WTC11 (cell line): ENCODE measurements at regions not wholly inside any gene's neighbourhood (a gene's known extent, or its start where the extent isn't known, plus 50 kb on each side); places are given as distances from the start of the nearest gene placed in this dataset.

Experiments
- ATAC-seq: fragments of 200-7000 bp; cut with Tn5 transposase; 2 replicates; pipeline ENCODE4 v1.10.0; 2021; ENCODE audit warnings: mild to moderate bottlenecking, moderate library complexity
- CTCF ChIA-PET: fragments of 300-600 bp; sonication (Branson Sonifier 250); formaldehyde crosslinking; loops from one replicate; lab custom pipeline; 2021; ENCODE audit warnings: antibody characterized with exemption; lab: Charles Lee
- POLR2A ChIA-PET: fragments of 350-600 bp; sonication (Branson Sonifier 250); formaldehyde crosslinking; loops from one replicate; lab custom pipeline; 2021; ENCODE audit warnings: antibody characterized with exemption; lab: Charles Lee
- DNase-seq: peaks from one replicate; pipeline ENCODE4 v3.0.0; 2021; ENCODE audit warnings: low spot score
- H3K27ac Mint-ChIP-seq: 2 replicates; pipeline ENCODE4 v1.8.0; 2021; ENCODE audit warnings: mixed read lengths
- H3K27me3 Mint-ChIP-seq: 2 replicates; pipeline ENCODE4 v1.8.0; 2021; ENCODE audit warnings: low read depth, mild to moderate bottlenecking, moderate library complexity, mixed read lengths
- H3K36me3 Mint-ChIP-seq: 2 replicates; pipeline ENCODE4 v1.8.0; 2021; ENCODE audit warnings: mixed read lengths
- H3K4me1 Mint-ChIP-seq: 2 replicates; pipeline ENCODE4 v1.8.0; 2022; ENCODE audit warnings: mixed read lengths
- H3K4me3 Mint-ChIP-seq: 2 replicates; pipeline ENCODE4 v1.8.0; 2021; ENCODE audit warnings: mild to moderate bottlenecking, moderate library complexity, mixed read lengths
- H3K9me3 Mint-ChIP-seq: 2 replicates; pipeline ENCODE4 v1.8.0; 2021; ENCODE audit warnings: mixed read lengths
- CBFB ChIP-seq: sonication (generic); formaldehyde crosslinking; IDR thresholded peaks from 2 replicates; pipeline ENCODE4 v1.8.1; 2022; ENCODE audit warnings: mild to moderate bottlenecking, low read depth, missing genetic modification reagents
- CREM ChIP-seq: sonication (generic); formaldehyde crosslinking; IDR thresholded peaks from 2 replicates; pipeline ENCODE4 v1.8.1; 2022; ENCODE audit warnings: mild to moderate bottlenecking, missing genetic modification reagents, moderate library complexity
- ESRRA ChIP-seq: sonication (generic); formaldehyde crosslinking; IDR thresholded peaks from 2 replicates; pipeline ENCODE4 v1.8.1; 2022; ENCODE audit warnings: mild to moderate bottlenecking, missing genetic modification reagents, borderline replicate concordance
- IRF2 ChIP-seq: sonication (generic); formaldehyde crosslinking; IDR thresholded peaks from 2 replicates; pipeline ENCODE4 v1.8.0; 2022; ENCODE audit warnings: low read depth, missing genetic modification reagents, borderline replicate concordance
- NR2C2 ChIP-seq: sonication (generic); formaldehyde crosslinking; IDR thresholded peaks from 2 replicates; pipeline ENCODE4 v1.8.0; 2022; ENCODE audit warnings: mild to moderate bottlenecking, missing genetic modification reagents
- OVOL2 ChIP-seq: fragments of 250-450 bp; sonication (Bioruptor Pico); IDR thresholded peaks from 2 replicates; pipeline ENCODE4 v1.9.0; 2021; ENCODE audit warnings: mild to moderate bottlenecking, borderline replicate concordance
- TEAD4 ChIP-seq: sonication (generic); formaldehyde crosslinking; IDR thresholded peaks from 2 replicates; pipeline ENCODE4 v1.8.0; 2022; ENCODE audit warnings: mild to moderate bottlenecking, missing genetic modification reagents
- ZNF232 ChIP-seq: sonication (generic); formaldehyde crosslinking; IDR thresholded peaks from 2 replicates; pipeline ENCODE4 v1.8.0; 2022; ENCODE audit warnings: mild to moderate bottlenecking, missing genetic modification reagents
- TF ChIP-seq, protein P1 (sequence below): fragments of 250-450 bp; sonication (Bioruptor Pico); IDR thresholded peaks from 2 replicates; pipeline ENCODE4 v1.8.0; 2021; ENCODE audit warnings: mild to moderate bottlenecking
- TF ChIP-seq, protein P2 (sequence below): fragments of 250-450 bp; sonication (Bioruptor Pico); IDR thresholded peaks from 2 replicates; pipeline ENCODE4 v1.9.0; 2021; ENCODE audit warnings: mild to moderate bottlenecking, borderline replicate concordance
- TF ChIP-seq, protein P3 (sequence below): fragments of 250-450 bp; sonication (Bioruptor Pico); conservative IDR thresholded peaks from 2 replicates; pipeline ENCODE4 v1.9.0; 2021; ENCODE audit warnings: mild to moderate bottlenecking
- TF ChIP-seq, protein P4 (sequence below): sonication (generic); formaldehyde crosslinking; IDR thresholded peaks from 2 replicates; pipeline ENCODE4 v1.8.0; 2022; ENCODE audit warnings: missing genetic modification reagents
- TF ChIP-seq, protein P5 (sequence below): sonication (generic); formaldehyde crosslinking; IDR thresholded peaks from 2 replicates; pipeline ENCODE4 v1.8.0; 2023; ENCODE audit warnings: missing genetic modification reagents, mild to moderate bottlenecking, borderline replicate concordance
- TF ChIP-seq, protein P6 (sequence below): sonication (generic); formaldehyde crosslinking; IDR thresholded peaks from 2 replicates; pipeline ENCODE4 v1.8.1; 2023; ENCODE audit warnings: mild to moderate bottlenecking, missing genetic modification reagents, borderline replicate concordance
- TF ChIP-seq, protein P7 (sequence below): fragments of 250-450 bp; sonication (Bioruptor Pico); IDR thresholded peaks from 2 replicates; pipeline ENCODE4 v1.9.0; 2021; ENCODE audit warnings: moderate library complexity, mild to moderate bottlenecking, inconsistent platforms, borderline replicate concordance

DNA sequence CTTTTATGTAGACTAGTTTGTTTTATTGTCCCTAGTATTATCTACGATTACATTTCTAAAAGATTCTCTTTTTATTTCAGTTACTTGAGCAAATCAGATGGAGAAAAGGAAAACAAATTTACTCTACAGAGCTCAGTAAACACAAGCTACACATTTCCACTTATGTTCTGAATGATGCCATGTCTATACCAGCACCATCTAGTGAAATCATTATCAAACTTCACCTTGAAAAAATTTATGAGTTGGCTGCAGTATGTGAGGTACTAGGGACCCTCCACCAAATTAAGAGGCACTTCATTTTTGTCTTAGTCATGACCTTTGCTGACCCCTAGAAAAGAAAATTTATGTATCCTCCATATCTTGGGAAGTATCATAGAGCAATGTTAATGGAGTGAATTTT is 827.4 kb downstream of the SI start (continued):
- TF ChIP-seq, protein P1, sequence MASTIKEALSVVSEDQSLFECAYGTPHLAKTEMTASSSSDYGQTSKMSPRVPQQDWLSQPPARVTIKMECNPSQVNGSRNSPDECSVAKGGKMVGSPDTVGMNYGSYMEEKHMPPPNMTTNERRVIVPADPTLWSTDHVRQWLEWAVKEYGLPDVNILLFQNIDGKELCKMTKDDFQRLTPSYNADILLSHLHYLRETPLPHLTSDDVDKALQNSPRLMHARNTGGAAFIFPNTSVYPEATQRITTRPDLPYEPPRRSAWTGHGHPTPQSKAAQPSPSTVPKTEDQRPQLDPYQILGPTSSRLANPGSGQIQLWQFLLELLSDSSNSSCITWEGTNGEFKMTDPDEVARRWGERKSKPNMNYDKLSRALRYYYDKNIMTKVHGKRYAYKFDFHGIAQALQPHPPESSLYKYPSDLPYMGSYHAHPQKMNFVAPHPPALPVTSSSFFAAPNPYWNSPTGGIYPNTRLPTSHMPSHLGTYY: no peak
- TF ChIP-seq TEAD4 (CRISPR knock-in tag) (no peak), CREM (no peak), ESRRA (CRISPR knock-in tag) (no peak), CBFB (CRISPR knock-in tag) (no peak), ZNF232 (CRISPR knock-in tag) (no peak), OVOL2 (CRISPR knock-in tag) (no peak)
- TF ChIP-seq, protein P2, sequence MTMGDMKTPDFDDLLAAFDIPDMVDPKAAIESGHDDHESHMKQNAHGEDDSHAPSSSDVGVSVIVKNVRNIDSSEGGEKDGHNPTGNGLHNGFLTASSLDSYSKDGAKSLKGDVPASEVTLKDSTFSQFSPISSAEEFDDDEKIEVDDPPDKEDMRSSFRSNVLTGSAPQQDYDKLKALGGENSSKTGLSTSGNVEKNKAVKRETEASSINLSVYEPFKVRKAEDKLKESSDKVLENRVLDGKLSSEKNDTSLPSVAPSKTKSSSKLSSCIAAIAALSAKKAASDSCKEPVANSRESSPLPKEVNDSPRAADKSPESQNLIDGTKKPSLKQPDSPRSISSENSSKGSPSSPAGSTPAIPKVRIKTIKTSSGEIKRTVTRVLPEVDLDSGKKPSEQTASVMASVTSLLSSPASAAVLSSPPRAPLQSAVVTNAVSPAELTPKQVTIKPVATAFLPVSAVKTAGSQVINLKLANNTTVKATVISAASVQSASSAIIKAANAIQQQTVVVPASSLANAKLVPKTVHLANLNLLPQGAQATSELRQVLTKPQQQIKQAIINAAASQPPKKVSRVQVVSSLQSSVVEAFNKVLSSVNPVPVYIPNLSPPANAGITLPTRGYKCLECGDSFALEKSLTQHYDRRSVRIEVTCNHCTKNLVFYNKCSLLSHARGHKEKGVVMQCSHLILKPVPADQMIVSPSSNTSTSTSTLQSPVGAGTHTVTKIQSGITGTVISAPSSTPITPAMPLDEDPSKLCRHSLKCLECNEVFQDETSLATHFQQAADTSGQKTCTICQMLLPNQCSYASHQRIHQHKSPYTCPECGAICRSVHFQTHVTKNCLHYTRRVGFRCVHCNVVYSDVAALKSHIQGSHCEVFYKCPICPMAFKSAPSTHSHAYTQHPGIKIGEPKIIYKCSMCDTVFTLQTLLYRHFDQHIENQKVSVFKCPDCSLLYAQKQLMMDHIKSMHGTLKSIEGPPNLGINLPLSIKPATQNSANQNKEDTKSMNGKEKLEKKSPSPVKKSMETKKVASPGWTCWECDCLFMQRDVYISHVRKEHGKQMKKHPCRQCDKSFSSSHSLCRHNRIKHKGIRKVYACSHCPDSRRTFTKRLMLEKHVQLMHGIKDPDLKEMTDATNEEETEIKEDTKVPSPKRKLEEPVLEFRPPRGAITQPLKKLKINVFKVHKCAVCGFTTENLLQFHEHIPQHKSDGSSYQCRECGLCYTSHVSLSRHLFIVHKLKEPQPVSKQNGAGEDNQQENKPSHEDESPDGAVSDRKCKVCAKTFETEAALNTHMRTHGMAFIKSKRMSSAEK (CRISPR knock-in tag): no peak

DNA sequence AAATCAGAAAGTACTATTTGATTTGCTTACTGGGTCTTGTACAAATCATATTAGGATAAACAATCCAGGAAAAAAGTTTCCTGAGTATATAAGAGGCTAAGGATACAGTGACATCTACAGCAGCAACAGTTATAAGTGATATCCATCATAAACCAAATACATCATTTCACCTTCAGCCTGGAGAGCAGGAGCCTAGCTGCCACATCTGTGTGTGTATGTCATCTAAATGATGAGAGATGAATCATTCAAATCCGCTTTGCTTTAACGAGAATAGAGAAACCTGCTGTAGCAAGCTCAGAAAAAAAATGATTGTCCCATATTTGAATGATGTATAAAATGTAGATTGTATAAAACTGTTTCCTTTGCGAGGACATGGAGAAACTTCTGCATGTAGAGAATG is 841.4 kb downstream of the SI start:
- CTCF ChIA-PET: no interaction called here
- POLR2A ChIA-PET: no interaction called here
- Mint-ChIP-seq H3K4me1 (no peaks in the 10 kb centered on the region), H3K27ac (no peak overlapping the region), H3K4me3 (no peak overlapping the region), H3K27me3 (no peaks in the 10 kb centered on the region), H3K36me3 (no peaks in the 10 kb centered on the region), H3K9me3 (no peaks in the 10 kb centered on the region)
- no peak for DNase-seq
- no peak for ATAC-seq
- TF ChIP-seq, protein P3, sequence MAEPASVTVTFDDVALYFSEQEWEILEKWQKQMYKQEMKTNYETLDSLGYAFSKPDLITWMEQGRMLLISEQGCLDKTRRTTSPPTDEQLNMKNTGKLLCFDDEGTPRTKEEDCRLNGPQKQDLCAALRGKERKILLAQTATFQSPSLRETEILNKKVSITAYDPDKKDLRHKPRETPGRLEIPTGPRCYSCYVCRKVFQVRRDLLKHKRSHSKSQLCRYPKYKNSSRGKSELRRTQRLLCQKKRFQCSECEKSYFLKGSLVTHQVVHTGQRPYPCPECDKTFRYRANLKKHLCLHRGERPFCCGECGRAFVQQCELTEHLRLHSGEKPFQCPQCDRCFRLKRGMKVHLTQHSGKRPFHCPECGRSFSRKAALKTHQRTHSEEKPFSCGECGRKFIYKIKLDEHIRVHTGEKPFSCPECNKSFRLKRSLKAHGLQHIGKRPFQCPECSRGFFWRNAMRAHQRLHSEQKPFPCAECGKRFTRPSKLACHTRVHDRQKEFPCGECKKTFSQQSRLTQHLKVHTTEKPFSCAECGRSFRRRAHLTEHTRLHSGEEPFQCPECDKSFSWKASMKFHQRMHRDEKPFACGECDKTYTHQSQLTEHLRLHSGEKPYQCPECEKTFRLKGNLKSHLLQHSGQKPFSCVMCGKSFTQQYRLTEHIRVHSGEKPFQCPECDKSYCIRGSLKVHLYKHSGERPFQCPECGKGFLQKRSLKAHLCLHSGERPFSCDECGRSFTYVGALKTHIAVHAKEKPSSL (CRISPR knock-in tag): no peak
- TF ChIP-seq, protein P4, sequence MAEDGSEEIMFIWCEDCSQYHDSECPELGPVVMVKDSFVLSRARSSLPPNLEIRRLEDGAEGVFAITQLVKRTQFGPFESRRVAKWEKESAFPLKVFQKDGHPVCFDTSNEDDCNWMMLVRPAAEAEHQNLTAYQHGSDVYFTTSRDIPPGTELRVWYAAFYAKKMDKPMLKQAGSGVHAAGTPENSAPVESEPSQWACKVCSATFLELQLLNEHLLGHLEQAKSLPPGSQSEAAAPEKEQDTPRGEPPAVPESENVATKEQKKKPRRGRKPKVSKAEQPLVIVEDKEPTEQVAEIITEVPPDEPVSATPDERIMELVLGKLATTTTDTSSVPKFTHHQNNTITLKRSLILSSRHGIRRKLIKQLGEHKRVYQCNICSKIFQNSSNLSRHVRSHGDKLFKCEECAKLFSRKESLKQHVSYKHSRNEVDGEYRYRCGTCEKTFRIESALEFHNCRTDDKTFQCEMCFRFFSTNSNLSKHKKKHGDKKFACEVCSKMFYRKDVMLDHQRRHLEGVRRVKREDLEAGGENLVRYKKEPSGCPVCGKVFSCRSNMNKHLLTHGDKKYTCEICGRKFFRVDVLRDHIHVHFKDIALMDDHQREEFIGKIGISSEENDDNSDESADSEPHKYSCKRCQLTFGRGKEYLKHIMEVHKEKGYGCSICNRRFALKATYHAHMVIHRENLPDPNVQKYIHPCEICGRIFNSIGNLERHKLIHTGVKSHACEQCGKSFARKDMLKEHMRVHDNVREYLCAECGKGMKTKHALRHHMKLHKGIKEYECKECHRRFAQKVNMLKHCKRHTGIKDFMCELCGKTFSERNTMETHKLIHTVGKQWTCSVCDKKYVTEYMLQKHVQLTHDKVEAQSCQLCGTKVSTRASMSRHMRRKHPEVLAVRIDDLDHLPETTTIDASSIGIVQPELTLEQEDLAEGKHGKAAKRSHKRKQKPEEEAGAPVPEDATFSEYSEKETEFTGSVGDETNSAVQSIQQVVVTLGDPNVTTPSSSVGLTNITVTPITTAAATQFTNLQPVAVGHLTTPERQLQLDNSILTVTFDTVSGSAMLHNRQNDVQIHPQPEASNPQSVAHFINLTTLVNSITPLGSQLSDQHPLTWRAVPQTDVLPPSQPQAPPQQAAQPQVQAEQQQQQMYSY (CRISPR knock-in tag): no peak
- TF ChIP-seq, protein P5, sequence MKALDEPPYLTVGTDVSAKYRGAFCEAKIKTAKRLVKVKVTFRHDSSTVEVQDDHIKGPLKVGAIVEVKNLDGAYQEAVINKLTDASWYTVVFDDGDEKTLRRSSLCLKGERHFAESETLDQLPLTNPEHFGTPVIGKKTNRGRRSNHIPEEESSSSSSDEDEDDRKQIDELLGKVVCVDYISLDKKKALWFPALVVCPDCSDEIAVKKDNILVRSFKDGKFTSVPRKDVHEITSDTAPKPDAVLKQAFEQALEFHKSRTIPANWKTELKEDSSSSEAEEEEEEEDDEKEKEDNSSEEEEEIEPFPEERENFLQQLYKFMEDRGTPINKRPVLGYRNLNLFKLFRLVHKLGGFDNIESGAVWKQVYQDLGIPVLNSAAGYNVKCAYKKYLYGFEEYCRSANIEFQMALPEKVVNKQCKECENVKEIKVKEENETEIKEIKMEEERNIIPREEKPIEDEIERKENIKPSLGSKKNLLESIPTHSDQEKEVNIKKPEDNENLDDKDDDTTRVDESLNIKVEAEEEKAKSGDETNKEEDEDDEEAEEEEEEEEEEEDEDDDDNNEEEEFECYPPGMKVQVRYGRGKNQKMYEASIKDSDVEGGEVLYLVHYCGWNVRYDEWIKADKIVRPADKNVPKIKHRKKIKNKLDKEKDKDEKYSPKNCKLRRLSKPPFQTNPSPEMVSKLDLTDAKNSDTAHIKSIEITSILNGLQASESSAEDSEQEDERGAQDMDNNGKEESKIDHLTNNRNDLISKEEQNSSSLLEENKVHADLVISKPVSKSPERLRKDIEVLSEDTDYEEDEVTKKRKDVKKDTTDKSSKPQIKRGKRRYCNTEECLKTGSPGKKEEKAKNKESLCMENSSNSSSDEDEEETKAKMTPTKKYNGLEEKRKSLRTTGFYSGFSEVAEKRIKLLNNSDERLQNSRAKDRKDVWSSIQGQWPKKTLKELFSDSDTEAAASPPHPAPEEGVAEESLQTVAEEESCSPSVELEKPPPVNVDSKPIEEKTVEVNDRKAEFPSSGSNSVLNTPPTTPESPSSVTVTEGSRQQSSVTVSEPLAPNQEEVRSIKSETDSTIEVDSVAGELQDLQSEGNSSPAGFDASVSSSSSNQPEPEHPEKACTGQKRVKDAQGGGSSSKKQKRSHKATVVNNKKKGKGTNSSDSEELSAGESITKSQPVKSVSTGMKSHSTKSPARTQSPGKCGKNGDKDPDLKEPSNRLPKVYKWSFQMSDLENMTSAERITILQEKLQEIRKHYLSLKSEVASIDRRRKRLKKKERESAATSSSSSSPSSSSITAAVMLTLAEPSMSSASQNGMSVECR (CRISPR knock-in tag): no peak
- TF ChIP-seq, protein P6, sequence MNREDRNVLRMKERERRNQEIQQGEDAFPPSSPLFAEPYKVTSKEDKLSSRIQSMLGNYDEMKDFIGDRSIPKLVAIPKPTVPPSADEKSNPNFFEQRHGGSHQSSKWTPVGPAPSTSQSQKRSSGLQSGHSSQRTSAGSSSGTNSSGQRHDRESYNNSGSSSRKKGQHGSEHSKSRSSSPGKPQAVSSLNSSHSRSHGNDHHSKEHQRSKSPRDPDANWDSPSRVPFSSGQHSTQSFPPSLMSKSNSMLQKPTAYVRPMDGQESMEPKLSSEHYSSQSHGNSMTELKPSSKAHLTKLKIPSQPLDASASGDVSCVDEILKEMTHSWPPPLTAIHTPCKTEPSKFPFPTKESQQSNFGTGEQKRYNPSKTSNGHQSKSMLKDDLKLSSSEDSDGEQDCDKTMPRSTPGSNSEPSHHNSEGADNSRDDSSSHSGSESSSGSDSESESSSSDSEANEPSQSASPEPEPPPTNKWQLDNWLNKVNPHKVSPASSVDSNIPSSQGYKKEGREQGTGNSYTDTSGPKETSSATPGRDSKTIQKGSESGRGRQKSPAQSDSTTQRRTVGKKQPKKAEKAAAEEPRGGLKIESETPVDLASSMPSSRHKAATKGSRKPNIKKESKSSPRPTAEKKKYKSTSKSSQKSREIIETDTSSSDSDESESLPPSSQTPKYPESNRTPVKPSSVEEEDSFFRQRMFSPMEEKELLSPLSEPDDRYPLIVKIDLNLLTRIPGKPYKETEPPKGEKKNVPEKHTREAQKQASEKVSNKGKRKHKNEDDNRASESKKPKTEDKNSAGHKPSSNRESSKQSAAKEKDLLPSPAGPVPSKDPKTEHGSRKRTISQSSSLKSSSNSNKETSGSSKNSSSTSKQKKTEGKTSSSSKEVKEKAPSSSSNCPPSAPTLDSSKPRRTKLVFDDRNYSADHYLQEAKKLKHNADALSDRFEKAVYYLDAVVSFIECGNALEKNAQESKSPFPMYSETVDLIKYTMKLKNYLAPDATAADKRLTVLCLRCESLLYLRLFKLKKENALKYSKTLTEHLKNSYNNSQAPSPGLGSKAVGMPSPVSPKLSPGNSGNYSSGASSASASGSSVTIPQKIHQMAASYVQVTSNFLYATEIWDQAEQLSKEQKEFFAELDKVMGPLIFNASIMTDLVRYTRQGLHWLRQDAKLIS (CRISPR knock-in tag): no peak
- TF ChIP-seq, protein P7, sequence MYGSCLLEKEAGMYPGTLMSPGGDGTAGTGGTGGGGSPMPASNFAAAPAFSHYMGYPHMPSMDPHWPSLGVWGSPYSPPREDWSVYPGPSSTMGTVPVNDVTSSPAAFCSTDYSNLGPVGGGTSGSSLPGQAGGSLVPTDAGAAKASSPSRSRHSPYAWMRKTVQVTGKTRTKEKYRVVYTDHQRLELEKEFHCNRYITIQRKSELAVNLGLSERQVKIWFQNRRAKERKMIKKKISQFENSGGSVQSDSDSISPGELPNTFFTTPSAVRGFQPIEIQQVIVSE (CRISPR knock-in tag): no peak
- TF ChIP-seq NR2C2 (no peak), IRF2 (no peak)
